Fibroblast of the conjunctiva (primary cell): ENCODE measurements at regions not wholly inside any gene's neighbourhood (a gene's known extent, or its start where the extent isn't known, plus 50 kb on each side); places are given as distances from the start of the nearest gene placed in this dataset.
A peak's percentile ranks its signal among the peaks of the same experiment; 100 is the strongest.

ENCODE experiments used
- DNase-seq: peaks from one replicate; pipeline ENCODE4 v3.0.0-alpha.2; 2010; ENCODE audit warnings: low read depth

GRCh38 chr11:111444040-111444439 lies 65.0 kb upstream of the POU2AF1 start:
- DNase-seq = no peak

GRCh38 chr11:111443640-111444039 lies 64.6 kb upstream of the POU2AF1 start:
- no peak for DNase-seq

GRCh38 chr11:111443032-111443431 lies 64.0 kb upstream of the POU2AF1 start:
- DNase-seq = no peak

GRCh38 chr11:111441443-111441842 lies 62.4 kb upstream of the POU2AF1 start:
- DNase-seq = no peak

- no peak for DNase-seq
These were observed 61.5 kb upstream of the POU2AF1 start for GRCh38 chr11:111440416-111441205.

- DNase-seq = no peak
These were observed 60.8 kb upstream of the POU2AF1 start for GRCh38 chr11:111439901-111440300.

DNA sequence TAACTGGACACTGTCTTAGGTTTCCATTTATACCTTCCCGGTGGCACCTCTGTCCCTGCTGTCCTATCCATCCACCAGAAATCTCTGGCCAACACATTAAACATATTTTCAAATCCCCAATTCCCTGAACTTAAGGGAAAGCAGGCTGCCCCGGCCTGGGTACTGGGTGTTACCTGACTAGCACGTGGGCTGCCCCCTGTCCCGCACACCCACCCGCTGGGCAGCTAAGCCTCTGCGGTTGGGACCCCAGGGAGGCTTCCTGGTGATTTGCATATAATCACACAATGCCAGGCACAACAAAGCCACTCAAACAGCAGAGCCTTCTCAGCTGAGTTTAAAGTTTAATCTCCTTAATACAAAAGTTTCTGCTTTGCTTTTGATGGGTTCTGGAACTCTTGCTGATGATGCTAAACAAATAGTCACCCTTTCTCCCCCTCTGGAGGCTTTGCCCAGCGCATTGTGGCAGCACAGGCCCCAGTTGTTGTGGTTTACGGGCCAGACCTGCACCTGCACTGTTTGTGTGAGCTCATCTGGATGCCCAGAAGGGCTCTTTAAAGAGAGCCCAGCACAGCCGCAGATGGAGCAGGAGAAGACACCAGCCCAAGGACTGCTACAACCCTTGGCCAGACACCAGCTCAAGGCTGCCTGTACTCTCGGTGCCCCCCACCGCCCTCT lies 59.9 kb upstream of the POU2AF1 start:
- no peak for DNase-seq

- no peak for DNase-seq
These were observed 59.1 kb upstream of the POU2AF1 start for GRCh38 chr11:111438168-111438567.

- no peak for DNase-seq
These were observed 56.1 kb upstream of the POU2AF1 start for GRCh38 chr11:111435046-111435698.

- peak; percentile 53 for DNase-seq
These were observed 50.0 kb upstream of the POU2AF1 start for GRCh38 chr11:111429066-111429506.
